D721Med (cell line): ENCODE measurements at regions not wholly inside any gene's neighbourhood (a gene's known extent, or its start where the extent isn't known, plus 50 kb on each side); places are given as distances from the start of the nearest gene placed in this dataset.

ENCODE experiments used
- DNase-seq: peaks from one replicate; pipeline ENCODE4 v3.0.0; 2011; ENCODE audit warnings: low spot score; ENCODE audit not compliant: insufficient read length
- FAIRE-seq: peaks from 2 replicates; lab custom pipeline; 2011; peaks lifted over from hg19 to GRCh38; lab: Jason Lieb, UNC
- CTCF ChIP-seq: IDR thresholded peaks from 2 replicates; pipeline ENCODE4 v1.5.1; 2012; ENCODE audit warnings: mild to moderate bottlenecking, control low read depth; ENCODE audit not compliant: insufficient read depth; ENCODE audit errors: missing control alignments

- no peak for FAIRE-seq
Observed at GRCh38 chr6:140544431-140544830, 1170.0 kb upstream of the CITED2 start.

GRCh38 chr6:140542863-140543262 lies 1168.4 kb upstream of the CITED2 start:
- FAIRE-seq = no peak
- TF ChIP-seq CTCF = no peak
- DNase-seq = no peak

More at GRCh38 chr6:140544431-140544830, 1170.0 kb upstream of the CITED2 start:
- no peak for TF ChIP-seq CTCF
- DNase-seq = no peak

- no peak for DNase-seq
- no peak for FAIRE-seq
- no peak for TF ChIP-seq CTCF
Observed at GRCh38 chr6:140541288-140541687, 1166.8 kb upstream of the CITED2 start.

- no peak for FAIRE-seq
- TF ChIP-seq CTCF = no peak
Observed at GRCh38 chr6:140540743-140541142, 1166.3 kb upstream of the CITED2 start.

GRCh38 chr6:140538926-140539325 lies 1164.5 kb upstream of the CITED2 start:
- DNase-seq (no peak), FAIRE-seq (no peak)
- TF ChIP-seq CTCF = no peak

More at GRCh38 chr6:140540743-140541142, 1166.3 kb upstream of the CITED2 start:
- DNase-seq = no peak

GRCh38 chr6:140537834-140538705 lies 1163.6 kb upstream of the CITED2 start:
- FAIRE-seq (no peak), DNase-seq (no peak)
- no peak for TF ChIP-seq CTCF

GRCh38 chr6:140537211-140537610 lies 1162.8 kb upstream of the CITED2 start:
- DNase-seq (no peak), FAIRE-seq (no peak)
- no peak for TF ChIP-seq CTCF
